ENCODE measurements at regions not wholly inside any gene's neighbourhood (a gene's known extent, or its start where the extent isn't known, plus 50 kb on each side); places are given as distances from the start of the nearest gene placed in this dataset.

DNA sequence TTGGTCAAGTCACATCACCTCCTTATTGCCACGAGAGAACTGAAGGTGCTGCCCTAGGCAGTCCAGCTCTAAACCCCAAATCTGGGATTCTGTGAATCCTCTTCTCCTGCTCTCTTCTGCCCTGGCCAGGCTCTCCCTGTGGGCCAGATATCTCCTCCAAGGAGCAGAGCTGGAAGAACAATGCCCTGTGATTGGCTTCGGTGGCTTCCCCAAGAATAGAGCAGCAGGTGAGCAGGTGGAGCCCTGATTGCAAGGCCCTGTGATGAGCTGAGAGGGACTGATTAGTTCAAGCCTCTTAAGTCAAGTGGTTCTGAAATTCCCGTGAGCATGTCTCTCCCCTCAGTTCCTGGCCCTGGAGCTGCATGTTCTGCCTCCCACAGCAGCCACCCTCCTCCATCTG, 175.3 kb upstream of the BRINP1 start:
- Histone ChIP-seq H3K27ac (ENCODE audit: low read depth in 1 of 2, low read length in 2 of 2) (no peak overlapping the region), H3K4me3 (ENCODE audit: low read depth in 1 of 3, low read length in 3 of 3) (no peak overlapping the region), H3K36me3 (ENCODE audit: control insufficient read depth in 4 of 4, insufficient read depth in 3 of 4, low read depth in 1 of 4, low read length in 3 of 4) (no peaks in the 10 kb centered on the region), H3K4me1 (ENCODE audit: control insufficient read depth in 4 of 4, insufficient read depth in 4 of 4, low read length in 3 of 4) (no peaks in the 10 kb centered on the region), H3K9me3 (ENCODE audit: control insufficient read depth in 4 of 4, low read length in 3 of 4) (peaks cover 0 to 2% (median 0%) of the 10 kb centered on the region in 4 donors), H3K9ac (ENCODE audit: low read depth in 1 of 2, low read length in 2 of 2) (no peak overlapping the region), H3K27me3 (ENCODE audit: control insufficient read depth in 4 of 4, insufficient read depth in 4 of 4, low read length in 3 of 4) (peaks cover 0 to 4% (median 2%) of the 10 kb centered on the region in 4 donors)
- TF ChIP-seq TAF1 (conservative IDR thresholded peaks at IDR 0.05) (no peak), YY1 (IDR thresholded peaks at IDR 0.05) (no peak), RAD21 (IDR thresholded peaks at IDR 0.05) (no peak), RXRA (IDR thresholded peaks at IDR 0.05) (no peak), FOXA2 (IDR thresholded peaks at IDR 0.05) (no peak), MAX (IDR thresholded peaks at IDR 0.05) (no peak), REST (IDR thresholded peaks at IDR 0.05) (no peak), GABPA (IDR thresholded peaks at IDR 0.05 in 1 of 2, conservative IDR thresholded peaks at IDR 0.05 in 1 of 2) (no peak), FOXA1 (IDR thresholded peaks at IDR 0.05) (no peak), HNF4G (IDR thresholded peaks at IDR 0.05) (no peak), SP1 (IDR thresholded peaks at IDR 0.05) (no peak), EGR1 (IDR thresholded peaks at IDR 0.05; ENCODE audit: low read depth in 2 of 2) (no peak), HNF4A (conservative IDR thresholded peaks at IDR 0.05) (no peak)
- TF ChIP-seq, protein P1, sequence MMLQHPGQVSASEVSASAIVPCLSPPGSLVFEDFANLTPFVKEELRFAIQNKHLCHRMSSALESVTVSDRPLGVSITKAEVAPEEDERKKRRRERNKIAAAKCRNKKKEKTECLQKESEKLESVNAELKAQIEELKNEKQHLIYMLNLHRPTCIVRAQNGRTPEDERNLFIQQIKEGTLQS (IDR thresholded peaks at IDR 0.05) = no peak
- TF ChIP-seq, protein P2, sequence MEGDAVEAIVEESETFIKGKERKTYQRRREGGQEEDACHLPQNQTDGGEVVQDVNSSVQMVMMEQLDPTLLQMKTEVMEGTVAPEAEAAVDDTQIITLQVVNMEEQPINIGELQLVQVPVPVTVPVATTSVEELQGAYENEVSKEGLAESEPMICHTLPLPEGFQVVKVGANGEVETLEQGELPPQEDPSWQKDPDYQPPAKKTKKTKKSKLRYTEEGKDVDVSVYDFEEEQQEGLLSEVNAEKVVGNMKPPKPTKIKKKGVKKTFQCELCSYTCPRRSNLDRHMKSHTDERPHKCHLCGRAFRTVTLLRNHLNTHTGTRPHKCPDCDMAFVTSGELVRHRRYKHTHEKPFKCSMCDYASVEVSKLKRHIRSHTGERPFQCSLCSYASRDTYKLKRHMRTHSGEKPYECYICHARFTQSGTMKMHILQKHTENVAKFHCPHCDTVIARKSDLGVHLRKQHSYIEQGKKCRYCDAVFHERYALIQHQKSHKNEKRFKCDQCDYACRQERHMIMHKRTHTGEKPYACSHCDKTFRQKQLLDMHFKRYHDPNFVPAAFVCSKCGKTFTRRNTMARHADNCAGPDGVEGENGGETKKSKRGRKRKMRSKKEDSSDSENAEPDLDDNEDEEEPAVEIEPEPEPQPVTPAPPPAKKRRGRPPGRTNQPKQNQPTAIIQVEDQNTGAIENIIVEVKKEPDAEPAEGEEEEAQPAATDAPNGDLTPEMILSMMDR (IDR thresholded peaks at IDR 0.05; ENCODE audit: low read depth, low read length, missing input control) = no peak
- WGBS = 58% methylated on average over 3 of the region's 3 CpGs
- no peak for DNase-seq (ENCODE audit: low spot score)

DNA sequence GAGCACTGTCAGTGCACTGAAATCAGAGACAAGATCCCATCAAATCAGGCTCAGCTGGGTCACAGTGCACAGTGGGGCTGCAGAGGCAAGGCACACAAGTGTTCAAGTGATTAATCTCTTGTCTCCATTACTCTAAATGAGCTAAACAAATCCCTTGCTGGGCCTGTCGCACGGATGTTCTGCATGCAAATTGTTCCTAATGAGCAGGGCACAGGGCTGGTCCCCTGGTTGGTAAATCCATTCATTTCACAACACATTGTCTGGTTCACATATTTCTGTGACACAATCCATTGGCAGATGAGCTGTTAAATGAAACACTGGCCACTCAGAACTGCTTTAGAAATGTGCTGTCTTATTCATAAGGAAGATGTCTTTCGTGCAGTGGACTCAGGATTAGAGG, 167.9 kb upstream of the BRINP1 start:
- Histone ChIP-seq H3K27ac (ENCODE audit: low read depth in 1 of 2, low read length in 2 of 2) (no peak overlapping the region), H3K4me3 (ENCODE audit: low read depth in 1 of 3, low read length in 3 of 3) (no peak overlapping the region), H3K9me3 (ENCODE audit: control insufficient read depth in 4 of 4, low read length in 3 of 4) (peaks cover 0 to 4% (median 0%) of the 10 kb centered on the region in 4 donors), H3K4me1 (ENCODE audit: control insufficient read depth in 4 of 4, insufficient read depth in 4 of 4, low read length in 3 of 4) (no peaks in the 10 kb centered on the region), H3K9ac (ENCODE audit: low read depth in 1 of 2, low read length in 2 of 2) (no peak overlapping the region), H3K27me3 (ENCODE audit: control insufficient read depth in 4 of 4, insufficient read depth in 4 of 4, low read length in 3 of 4) (peaks cover 0 to 3% (median 0%) of the 10 kb centered on the region in 4 donors), H3K36me3 (ENCODE audit: control insufficient read depth in 4 of 4, insufficient read depth in 3 of 4, low read depth in 1 of 4, low read length in 3 of 4) (no peaks in the 10 kb centered on the region)
- WGBS = 35% methylated on average over 3 of the region's 3 CpGs
- no peak for DNase-seq (ENCODE audit: low spot score)
- TF ChIP-seq MAX (IDR thresholded peaks at IDR 0.05) (no peak), TAF1 (conservative IDR thresholded peaks at IDR 0.05) (no peak), HNF4G (IDR thresholded peaks at IDR 0.05) (no peak), FOXA1 (IDR thresholded peaks at IDR 0.05) (no peak), JUND (IDR thresholded peaks at IDR 0.05) (no peak), REST (IDR thresholded peaks at IDR 0.05) (no peak), RAD21 (IDR thresholded peaks at IDR 0.05) (no peak), EGR1 (IDR thresholded peaks at IDR 0.05; ENCODE audit: low read depth in 2 of 2) (no peak)
- TF ChIP-seq, protein P2 (IDR thresholded peaks at IDR 0.05; ENCODE audit: low read depth, low read length, missing input control) = no peak

All from liver (tissue), 8 donors.